Stimulated activated CD8-positive, alpha-beta memory T cell treated with anti-CD3 and anti-CD28 coated beads, Interleukin-4, amount 100 ng/mL, for 48 hours (primary cell): ENCODE measurements at regions not wholly inside any gene's neighbourhood (a gene's known extent, or its start where the extent isn't known, plus 50 kb on each side); places are given as distances from the start of the nearest gene placed in this dataset.
"Not testable (repeated sequence)": the region's sequence is repeated elsewhere in the genome, so short reads cannot be mapped to it uniquely, and the experiment has no call there.

ENCODE experiments used
- DNase-seq: peaks from one replicate; pipeline ENCODE4 v3.0.0-alpha.2; 2020

DNA sequence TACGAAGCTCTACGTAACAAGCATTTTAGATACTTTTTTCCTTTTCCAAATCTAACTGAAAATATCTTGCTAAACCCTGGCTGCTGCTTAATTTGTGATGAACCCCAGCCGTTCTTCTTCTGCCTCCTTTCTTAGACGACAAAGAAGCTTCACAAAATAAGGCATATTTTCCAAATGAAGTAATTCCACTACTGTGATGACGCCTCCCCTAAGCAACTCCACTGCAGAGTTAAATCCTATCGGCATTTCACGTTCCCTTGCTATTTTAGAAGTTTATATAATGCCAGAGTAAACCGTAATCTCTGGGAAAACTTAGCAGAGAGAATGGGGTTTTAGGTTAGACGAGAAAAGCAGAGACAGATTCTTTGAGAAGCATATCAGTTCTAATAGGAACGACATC lies 683.1 kb upstream of the SALL1 start:
- DNase-seq, result no peak

DNA sequence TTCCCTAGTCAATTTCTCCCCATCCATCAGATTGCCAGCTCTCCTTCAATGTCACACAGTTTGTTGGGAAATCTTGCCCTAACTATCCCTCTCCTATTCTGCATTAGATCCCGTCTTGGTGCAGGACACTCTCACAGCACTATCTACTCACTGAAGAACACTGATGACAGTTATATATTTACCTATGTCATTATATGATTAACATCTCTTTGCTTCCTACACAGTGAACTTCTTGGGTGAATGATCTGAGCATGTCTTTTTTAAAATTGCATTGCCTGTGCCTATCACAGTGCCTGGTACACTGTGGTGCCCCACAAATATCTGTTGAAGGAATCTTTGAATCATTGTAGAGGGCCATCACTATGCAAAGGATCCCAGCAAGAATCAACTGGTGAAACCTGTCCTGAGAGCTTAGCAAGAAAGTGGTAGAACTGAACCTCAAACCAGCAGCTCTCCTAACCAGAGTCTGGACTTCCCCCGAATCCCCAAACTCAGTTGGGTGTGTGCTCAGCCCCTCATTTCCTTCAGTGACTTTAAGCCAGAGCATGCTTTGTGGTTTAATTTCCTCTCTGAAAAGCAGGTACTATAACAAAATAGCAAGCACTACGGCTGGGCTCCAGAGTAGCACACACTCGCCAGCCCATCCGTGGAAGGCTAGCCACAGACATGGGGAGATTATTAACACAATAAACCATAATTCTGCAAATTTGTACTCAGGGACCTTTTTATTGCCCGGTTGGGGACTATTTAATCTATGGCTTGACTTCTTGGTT lies 680.7 kb upstream of the SALL1 start:
- DNase-seq, result no peak

DNA sequence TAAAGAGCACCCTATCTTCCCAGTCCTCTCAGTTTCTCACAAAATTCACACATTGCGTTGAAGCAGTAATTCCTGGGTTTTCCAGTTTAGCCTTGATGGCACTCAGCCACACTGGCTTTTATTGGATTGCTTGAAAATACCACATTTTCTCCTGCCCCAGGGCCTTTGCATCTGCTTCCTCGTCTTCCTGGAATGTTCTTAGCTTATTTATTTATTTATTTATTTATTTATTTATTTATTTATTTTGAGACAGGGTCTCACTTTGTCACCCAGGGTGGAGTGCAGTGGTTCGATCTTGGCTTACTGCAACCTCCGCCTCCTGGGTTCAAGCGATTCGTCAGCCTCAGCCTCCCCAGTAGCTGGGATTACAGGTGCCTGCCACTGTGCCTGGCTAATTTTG lies 680.0 kb upstream of the SALL1 start:
- DNase-seq, result not testable (repeated sequence)

DNA sequence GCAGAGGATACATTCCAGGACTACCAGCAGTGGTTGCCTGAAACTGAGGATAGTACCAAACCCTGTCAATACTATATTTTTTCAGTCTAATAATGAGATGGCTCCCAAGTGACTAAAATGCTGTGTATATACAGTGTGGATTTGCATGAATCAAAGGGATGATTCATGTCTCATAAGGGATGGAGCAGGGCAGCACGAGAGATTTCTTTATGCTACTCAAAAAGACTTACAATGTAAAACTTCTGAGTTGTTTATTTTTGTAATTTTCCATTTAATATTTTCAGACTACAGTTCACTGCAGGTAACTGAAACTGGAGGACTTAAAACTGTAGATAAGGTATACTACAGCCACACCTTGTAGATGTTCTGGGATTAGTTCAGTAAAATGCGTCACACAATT lies 674.7 kb upstream of the SALL1 start:
- DNase-seq, result no peak

DNA sequence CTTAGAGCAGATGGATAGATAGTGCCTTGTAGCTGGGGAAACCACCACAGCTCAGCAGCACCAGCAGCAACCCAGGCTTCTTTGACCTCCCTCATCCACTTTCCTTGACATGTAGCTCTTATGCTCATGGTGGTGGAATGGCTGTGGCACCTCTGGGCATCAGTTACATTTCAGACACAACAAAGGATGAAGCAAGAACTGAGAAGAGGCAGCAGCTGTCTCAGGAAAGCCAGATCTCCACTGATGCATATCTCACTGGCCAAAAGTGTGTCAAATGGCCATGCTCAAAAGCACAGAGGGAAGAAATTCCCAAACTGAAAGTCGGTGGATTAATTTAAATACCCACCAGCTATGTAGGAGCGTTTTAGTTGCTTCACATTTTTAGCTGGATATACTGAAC lies 671.4 kb upstream of the SALL1 start:
- DNase-seq, result no peak

DNA sequence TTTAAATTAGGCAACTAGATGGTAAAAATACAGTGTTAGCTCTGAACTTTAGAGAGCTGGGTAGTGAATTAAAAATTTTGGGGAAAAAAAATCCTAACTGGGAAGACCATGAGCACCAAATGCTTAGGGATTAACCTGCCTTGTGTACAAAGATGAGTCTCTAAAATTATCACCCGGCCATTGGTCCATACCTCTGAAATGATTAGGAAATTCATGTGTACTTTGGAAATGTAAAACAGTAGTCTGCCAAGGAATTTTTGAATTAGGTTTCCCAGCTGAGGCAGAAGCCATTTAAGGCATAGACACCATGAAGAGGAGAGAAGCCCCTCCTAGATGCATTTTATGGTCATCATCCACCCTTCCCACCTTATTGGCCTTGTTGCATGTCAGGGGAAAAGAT lies 670.5 kb upstream of the SALL1 start:
- DNase-seq, result no peak

DNA sequence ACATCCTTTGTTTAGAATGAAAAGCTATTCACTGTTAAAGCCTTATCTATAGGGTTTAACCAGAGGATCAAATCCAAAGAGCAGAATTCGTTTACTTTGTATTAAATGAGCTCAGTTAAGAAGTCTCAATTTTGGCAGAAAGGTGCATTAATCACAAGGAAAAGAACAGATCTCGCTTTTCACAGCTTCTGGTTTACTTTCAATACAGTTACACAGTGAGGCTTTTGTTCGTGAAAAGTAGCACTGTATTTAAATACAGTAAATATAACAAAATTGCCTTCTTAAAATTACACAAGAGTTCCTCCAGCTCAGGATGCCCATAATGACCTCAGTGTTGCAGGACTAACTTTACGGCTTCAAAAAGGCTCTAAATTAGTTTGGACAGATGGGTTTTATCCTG lies 669.1 kb upstream of the SALL1 start:
- DNase-seq, result no peak

DNA sequence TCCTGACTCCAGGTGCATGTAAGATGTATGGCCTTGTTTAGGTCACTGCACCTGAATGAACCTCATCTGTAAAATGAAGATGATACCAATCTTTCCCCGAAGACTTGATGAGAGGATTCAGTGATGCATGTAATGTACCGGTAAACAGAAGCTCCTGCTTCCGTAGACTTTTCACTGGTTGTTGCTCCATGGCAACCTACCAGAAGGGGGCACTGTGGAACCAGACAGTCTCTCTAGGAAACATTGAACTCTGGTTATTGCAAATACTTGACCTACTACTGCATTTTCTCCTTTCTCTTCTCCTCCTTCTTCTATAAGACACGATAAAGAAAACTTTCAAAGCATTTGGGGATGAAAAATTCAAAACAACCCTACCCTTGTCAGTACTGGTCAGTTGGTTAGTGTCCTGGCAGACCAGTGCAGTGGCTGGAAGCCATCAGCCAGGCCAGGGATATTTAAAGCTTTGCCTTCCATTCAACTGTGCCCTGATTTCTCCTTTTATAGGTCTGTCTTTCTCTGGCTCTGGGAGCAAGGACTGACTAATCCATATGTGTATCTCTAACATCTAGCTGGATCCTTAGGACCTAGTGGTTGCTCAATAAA lies 667.4 kb upstream of the SALL1 start:
- peak; percentile 42 for DNase-seq

DNA sequence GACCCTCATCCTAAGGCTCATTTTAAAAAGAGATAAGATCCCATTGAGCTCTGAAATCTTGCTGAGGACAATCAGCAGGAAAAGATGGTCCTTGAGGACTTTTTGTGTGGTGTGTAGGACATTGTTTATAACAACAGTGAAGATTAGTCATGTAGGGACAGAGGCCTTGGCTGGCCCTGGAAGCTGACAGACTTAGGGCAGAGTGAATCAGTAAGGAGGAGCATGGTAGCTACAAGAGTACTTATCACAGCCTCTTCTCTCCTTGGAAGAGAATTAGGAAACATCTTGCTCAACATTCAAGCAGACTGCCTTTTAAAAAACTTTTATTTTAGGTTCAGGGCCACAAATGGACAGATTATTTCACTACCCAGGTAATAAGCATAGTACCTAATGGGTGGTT lies 665.9 kb upstream of the SALL1 start:
- DNase-seq, result no peak

DNA sequence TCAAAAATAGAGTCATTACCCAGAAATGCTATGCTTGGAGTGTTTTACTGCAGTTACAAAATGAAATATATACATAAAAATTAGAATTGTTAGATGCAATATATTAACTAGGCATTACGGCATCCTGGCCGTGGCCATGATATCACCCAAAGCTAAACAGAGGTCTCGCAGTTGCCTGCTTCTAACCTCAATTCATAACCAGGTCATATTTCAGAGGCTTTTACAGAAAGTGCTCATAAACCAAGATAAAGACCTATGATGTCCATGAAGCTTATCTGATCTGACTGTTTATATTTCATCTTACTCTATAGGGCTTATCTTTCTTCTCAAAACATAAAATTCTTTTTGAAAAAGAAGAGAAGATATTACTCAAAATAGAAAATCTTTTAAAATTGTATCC lies 664.5 kb upstream of the SALL1 start:
- no peak for DNase-seq

DNA sequence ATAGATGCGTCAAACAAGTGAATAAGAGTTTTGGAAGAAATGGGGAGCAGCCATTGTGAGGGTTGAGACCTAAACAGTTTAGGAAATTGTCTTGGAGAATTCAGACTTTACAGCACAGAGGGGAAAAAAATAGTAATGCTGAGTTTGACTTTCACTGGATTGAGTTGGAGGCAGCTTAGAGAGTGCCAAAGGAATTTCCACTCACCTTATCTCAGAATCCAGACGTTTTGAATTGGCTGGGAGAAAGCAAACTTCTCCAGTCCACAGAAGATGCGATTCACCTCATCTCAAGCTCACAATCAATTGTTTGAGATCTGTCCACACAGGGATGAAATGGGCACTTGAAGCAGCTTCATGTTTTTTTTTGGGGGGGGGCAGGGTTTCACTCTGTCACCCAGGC lies 663.5 kb upstream of the SALL1 start:
- no peak for DNase-seq

DNA sequence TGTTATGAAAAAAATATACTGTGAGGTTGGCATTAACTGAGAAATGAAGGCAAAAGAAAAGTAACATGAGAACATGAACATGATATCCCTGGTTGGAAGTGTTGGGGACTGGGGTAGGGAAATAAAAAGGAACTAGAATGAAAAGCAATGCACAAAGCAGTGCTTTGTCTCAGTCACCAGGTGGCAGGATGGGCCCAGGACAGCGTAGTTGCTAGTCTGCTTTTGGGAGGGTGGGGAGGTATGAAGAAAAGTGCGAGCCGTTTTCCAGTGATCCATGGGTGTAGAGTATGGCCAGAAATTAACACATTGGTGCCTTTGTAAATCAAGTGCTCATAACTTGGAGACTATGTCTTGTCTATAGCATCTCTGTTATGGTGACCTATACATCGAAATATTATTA lies 662.5 kb upstream of the SALL1 start:
- DNase-seq, result no peak

DNA sequence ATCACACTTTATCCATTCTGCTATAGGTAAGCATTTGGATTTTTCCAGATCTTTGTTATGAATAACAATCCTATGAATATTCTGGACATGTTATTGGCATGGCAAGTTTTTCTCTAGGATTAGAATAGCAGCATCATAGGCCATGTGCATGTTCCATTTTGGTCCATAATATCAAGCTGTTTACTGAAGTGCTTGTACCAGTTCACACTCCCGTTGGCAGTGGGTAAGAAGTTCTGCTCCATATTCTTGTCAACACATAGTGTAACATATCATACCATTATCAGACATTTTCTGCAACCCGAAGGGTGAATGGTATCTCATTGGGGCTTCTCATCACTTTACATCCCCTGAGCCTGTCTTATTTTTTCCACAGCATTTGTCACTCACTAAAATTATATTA lies 661.9 kb upstream of the SALL1 start:
- no peak for DNase-seq

DNA sequence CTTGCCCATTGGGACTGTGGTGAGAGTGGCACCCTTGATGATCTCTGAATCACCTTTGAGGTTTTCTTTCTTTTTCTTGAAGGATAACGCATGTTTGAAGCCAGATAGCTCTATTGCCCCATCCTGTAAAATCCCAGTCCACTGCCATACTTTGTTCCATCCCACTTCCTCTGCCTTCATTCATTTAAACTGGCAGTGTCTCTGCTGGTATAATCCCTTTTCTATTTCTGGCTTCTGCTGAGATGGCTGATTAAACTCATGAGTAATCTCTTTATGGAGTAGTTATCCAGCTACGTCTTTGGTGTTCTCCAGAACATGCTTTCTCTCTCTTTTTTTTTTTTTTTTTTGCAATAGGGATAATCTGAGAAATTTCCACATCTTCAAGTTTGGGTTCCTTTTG lies 656.5 kb upstream of the SALL1 start:
- no peak for DNase-seq

DNA sequence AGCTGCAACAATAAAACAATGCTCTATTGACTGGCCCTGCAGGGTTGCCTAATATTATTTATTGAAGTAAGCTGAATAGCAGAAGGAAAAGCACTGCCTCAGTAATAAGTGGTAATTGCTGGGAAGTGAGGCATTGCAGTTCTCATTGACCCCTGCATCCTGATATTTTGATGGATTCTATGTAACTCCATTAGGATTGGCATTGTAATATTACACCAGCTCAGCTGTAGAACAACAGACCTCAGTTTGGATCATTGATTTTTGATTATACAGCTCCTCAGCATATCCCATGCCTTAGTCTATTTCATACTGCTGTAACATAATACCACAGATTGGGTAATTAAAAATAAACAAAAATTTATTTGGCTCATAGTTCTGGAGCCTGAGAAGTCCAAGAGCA lies 650.6 kb upstream of the SALL1 start:
- DNase-seq, result no peak

DNA sequence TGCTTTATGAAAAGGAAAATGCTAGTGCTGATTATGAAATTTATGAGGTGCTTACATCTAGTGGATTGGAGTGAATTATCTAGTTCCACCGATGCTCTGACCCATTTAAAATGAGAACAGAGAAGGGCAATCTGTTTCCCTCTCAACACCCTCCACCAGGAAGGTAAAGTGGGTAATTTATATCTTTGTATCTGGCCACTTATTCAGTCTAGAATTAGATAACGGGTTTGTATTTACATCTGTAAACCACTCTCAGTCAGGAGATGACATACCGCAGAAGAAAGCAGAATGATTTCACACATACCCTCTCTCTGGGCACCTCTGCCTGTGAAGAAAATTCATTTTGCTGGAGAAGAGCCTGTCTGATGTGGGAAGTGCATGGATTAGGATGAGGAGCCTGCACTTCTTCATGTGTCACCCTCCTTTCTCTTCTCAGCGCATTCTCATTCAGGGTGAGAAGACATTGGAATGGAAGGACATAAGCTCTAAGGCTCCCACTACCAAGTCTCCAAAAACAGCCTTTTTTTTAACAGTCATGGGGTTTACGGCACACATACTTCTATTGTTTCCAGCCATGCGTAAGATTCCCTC lies 646.7 kb upstream of the SALL1 start:
- DNase-seq, result no peak

DNA sequence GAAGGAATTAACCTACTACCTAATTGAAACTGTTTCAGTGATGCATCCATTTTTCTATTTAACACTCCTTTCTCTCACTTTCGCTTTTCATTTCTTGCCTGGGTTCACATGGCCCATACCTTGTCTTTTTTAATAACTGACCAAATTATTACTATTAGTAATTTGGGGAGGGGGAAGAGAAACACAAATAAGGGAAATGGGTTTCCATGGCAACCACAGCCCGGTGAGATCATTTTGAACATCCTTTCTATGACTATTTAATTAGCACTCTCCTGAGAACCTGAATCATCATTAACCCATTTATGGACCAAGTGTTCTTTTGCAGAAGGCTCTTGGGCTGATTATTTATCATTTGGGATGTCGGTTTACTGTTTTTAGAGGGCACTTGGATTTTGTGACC lies 628.2 kb upstream of the SALL1 start:
- DNase-seq, result no peak

DNA sequence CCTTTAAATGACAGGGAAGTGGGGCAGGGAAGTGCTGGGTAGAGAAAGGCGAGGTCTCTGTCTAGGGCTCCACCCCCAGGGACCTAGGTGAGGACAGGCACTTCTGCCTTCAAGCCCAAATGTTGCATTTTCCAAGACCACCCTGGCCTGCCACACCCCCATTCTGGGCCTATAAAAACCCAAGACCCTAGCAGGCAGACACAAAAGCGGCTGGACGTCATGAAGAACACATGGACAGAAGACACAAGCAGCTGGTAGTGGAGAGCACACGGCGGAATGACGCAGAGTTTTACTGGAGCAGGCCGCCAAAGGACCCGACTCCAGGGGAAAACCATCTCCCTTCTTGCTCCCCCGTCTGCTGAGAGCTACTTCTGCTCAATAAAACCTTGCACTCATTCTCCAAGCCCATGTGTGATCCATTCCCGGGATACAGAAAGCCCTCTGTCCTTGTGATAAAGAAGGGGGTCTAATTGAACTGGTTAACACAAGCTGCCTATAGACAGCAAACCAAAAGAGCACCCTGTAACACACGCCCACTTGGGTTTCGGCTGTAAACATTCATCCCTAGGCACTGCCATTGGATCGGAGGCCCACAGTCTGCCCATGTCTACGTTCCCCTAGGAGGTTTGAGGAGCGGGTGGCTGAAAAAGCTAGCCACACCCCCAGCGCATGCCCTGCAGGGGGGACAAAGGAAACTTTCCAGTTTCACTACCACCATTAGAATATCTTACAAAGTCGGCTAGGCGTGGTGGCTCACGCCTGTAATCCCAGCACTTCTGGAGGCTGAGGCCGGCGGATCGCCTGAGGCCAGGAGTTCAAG lies 622.2 kb upstream of the SALL1 start:
- no peak for DNase-seq

DNA sequence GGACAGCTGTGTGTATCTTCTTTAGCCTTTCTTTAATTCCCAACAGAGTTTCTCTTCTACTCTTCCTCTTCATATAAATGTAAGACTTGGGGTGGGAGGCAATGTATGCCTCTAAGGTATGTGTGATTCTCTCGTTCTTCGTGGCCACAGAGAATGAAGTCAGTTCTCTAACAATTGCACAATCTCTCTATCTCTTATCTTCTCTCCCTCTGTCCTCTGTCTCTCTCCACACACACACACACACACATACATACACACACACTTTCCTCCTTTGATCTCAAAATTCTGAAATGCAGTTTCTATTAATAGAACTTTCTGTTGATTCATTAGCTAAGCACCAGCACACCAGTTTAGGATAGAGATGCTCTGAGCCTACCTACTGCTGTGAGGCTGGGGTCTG lies 615.7 kb upstream of the SALL1 start:
- no peak for DNase-seq

DNA sequence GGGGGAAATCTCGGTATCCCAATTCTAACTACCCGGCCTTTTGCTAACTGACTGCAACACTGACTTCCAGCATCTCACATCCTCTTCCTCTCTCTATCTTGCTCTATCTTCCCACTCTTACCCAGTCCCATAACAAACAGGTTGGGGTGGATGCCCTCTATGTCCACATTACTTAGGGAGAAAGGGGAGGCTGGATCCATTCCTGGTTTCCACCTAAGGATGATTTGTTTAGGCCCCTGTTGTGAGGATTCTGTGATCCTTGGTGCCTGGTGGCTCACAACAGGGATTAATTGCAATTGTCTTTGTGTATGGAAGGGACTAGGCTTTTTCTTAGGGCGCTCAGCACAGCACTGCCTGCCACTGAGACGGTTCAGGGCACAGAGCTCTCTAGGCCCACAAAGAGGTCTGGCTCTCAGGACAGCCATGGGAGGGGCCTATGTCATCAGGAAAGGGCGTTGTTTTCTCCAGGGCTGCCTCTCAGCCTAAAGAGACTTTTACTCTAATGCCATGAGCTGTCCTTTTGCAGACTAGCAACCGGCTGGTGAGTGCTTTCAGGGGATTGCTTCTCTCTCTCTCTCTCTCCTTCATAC lies 612.1 kb upstream of the SALL1 start:
- no peak for DNase-seq

DNA sequence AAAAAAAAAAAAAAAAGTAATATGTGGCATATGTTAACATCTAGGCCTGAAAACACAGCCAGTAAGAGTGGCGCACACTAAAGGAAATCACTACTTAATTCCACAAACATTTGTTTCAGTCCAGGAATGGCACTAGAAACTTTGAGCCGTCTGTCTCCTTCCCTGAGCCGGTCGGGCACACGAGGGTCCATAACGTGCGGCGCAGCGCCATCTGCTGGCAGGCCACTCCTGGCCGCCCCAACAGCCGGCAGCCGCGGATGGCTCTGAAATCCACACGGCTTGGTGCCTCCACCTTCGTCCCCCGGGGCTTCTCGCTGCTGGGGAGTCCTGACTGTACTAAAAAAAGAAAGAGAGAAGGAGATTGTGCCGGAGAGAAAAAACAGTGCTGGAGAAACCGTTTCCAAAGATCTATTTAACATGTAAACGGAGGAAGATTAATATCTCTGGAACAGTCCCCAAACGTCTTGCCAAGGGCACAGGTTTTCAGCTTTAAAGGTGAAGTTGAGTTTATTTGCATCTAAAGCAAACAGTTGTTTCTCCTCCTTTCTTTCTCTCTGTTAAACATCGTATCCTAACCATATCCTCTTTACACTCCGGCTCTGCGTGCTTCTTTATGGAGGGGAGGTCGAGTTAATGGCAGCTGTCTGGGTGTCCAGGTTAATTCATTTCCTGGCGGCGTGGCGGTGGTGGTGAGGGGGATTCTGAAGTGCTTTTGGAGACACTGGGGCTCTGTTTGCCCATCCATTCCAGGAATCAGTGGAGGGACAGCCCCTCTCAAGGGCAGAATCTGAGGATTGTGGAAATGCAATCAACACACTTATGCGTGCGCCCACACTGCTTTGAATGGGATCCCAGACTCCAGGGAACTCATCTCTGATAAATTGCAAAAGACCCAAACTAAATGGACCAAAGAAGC lies 611.3 kb upstream of the SALL1 start:
- DNase-seq, result peak; percentile 83

DNA sequence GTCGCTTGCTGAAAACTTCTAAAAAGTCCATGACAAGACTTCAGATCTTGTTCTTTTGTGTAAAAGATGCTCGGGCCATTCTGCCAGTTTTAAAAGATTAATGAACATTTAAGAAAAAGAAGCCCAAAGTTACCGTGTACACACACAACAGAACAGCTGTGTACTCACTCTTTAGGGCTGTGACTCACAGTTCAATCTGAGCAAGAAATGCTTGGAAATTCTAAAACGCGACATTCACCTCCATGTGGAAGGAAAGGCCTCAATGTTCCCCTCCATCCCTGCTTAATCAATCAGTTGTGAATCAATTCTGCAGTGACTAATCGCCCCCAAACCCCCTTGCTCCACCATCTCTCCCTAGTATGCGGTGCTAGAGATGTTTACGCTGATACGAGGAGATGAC lies 609.9 kb upstream of the SALL1 start:
- no peak for DNase-seq
